ENCODE measurements at regions not wholly inside any gene's neighbourhood (a gene's known extent, or its start where the extent isn't known, plus 50 kb on each side); places are given as distances from the start of the nearest gene placed in this dataset.

GRCh38 chr7:3229904-3230470 is 71.1 kb upstream of the SDK1 start:
- CTCF ChIA-PET = interaction anchor here (0.5 kb wide), 1 partner anchor 1297 kb away, joined by 3 read pairs; no protein-coding TSS in a partner anchor
- WGBS (ENCODE audit: missing lambda C conversion rate) = 42% methylated on average over 7 of the region's 7 CpGs
- ATAC-seq = no peak

GRCh38 chr7:3230908-3231307 is 70.1 kb upstream of the SDK1 start:
- H3K4me2 ChIP-seq = no peak overlapping the region
- POLR2A ChIA-PET = no interaction called here
- H3K9me3 ChIP-seq = peaks cover 6% of the 10 kb centered on the region
- no peak overlapping the region for H3K4me3 ChIP-seq
- H3K4me1 ChIP-seq = no peaks in the 10 kb centered on the region
- WGBS (ENCODE audit: missing lambda C conversion rate) = 64% methylated on average over 10 of the region's 10 CpGs
- CTCF ChIA-PET = no interaction called here
- DNase-seq (ENCODE audit: low read depth in 1 of 2, low spot score in 1 of 2) (no peak), FAIRE-seq (no peak), ATAC-seq (no peak)
- no peak overlapping the region for H3K27ac ChIP-seq
- no peak for TF ChIP-seq POLR2A (IDR thresholded peaks at IDR 0.05; ENCODE audit: low read length)
- TF ChIP-seq HDAC2 (IDR thresholded peaks at IDR 0.05) = no peak
- TF ChIP-seq ZFP36 (IDR thresholded peaks at IDR 0.05; ENCODE audit: borderline replicate concordance, partially characterized antibody) = no peak
- TF ChIP-seq, protein P1, sequence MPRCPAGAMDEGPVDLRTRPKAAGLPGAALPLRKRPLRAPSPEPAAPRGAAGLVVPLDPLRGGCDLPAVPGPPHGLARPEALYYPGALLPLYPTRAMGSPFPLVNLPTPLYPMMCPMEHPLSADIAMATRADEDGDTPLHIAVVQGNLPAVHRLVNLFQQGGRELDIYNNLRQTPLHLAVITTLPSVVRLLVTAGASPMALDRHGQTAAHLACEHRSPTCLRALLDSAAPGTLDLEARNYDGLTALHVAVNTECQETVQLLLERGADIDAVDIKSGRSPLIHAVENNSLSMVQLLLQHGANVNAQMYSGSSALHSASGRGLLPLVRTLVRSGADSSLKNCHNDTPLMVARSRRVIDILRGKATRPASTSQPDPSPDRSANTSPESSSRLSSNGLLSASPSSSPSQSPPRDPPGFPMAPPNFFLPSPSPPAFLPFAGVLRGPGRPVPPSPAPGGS (IDR thresholded peaks at IDR 0.05) = no peak
- no peak for TF ChIP-seq FOSB (CRISPR knock-in tag; IDR thresholded peaks at IDR 0.05)
- TF ChIP-seq NPAS2 (CRISPR knock-in tag; IDR thresholded peaks at IDR 0.05; ENCODE audit: borderline replicate concordance) = no peak
- no peak for TF ChIP-seq SMC3 (IDR thresholded peaks at IDR 0.05)
- TF ChIP-seq, protein P2, sequence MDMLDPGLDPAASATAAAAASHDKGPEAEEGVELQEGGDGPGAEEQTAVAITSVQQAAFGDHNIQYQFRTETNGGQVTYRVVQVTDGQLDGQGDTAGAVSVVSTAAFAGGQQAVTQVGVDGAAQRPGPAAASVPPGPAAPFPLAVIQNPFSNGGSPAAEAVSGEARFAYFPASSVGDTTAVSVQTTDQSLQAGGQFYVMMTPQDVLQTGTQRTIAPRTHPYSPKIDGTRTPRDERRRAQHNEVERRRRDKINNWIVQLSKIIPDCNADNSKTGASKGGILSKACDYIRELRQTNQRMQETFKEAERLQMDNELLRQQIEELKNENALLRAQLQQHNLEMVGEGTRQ (IDR thresholded peaks at IDR 0.05) = no peak
- TF ChIP-seq TFCP2L1 (CRISPR knock-in tag; IDR thresholded peaks at IDR 0.05) = no peak
- TF ChIP-seq MAFK (IDR thresholded peaks at IDR 0.05; ENCODE audit: partially characterized antibody) = no peak
- no peak for TF ChIP-seq GATA3 (IDR thresholded peaks at IDR 0.05; ENCODE audit: borderline replicate concordance)
- TF ChIP-seq TP53 (CRISPR knock-in tag; IDR thresholded peaks at IDR 0.05) = no peak
- no peak for TF ChIP-seq CHD4 (IDR thresholded peaks at IDR 0.05; ENCODE audit: borderline replicate concordance)
- TF ChIP-seq RNF2 (IDR thresholded peaks at IDR 0.05; ENCODE audit: borderline replicate concordance, low read depth) = no peak
- TF ChIP-seq ESRRA (IDR thresholded peaks at IDR 0.05; ENCODE audit: borderline replicate concordance, low read length) = no peak
- TF ChIP-seq MAZ (IDR thresholded peaks at IDR 0.05; ENCODE audit: borderline replicate concordance, low read depth, low read length) = no peak
- TF ChIP-seq PHF8 (IDR thresholded peaks at IDR 0.05; ENCODE audit: borderline replicate concordance, low read depth) = no peak
- no peak for TF ChIP-seq FOSL2 (IDR thresholded peaks at IDR 0.05)
- no peak for TF ChIP-seq FOSL2 (CRISPR knock-in tag; IDR thresholded peaks at IDR 0.05)
- TF ChIP-seq MAX (IDR thresholded peaks at IDR 0.05) = no peak

More at GRCh38 chr7:3229904-3230470, 71.1 kb upstream of the SDK1 start:
- DNase-seq (ENCODE audit: low read depth in 1 of 2, low spot score in 1 of 2) (no peak), FAIRE-seq (no peak)
- POLR2A ChIA-PET = no interaction called here
- Histone ChIP-seq H3K4me1 (no peaks in the 10 kb centered on the region), H3K27ac (no peak overlapping the region), H3K9me3 (no peaks in the 10 kb centered on the region; the same call in 2 of the 3 replicates), H3K4me3 (no peak overlapping the region), H3K4me2 (no peak overlapping the region)
- TF ChIP-seq ZC3H11A (IDR thresholded peaks at IDR 0.05) = no peak

- POLR2A ChIA-PET = no interaction called here
- DNase-seq (ENCODE audit: low read depth in 1 of 2, low spot score in 1 of 2) = no peak
- WGBS (ENCODE audit: missing lambda C conversion rate) = 59% methylated on average over 2 of the region's 2 CpGs
- ATAC-seq = no peak
- no peak for FAIRE-seq
- CTCF ChIA-PET = no interaction called here
- Histone ChIP-seq H3K4me3 (no peak overlapping the region), H3K9me3 (peaks cover 18% of the 10 kb centered on the region), H3K4me2 (no peak overlapping the region), H3K4me1 (no peaks in the 10 kb centered on the region), H3K27ac (no peak overlapping the region)
- TF ChIP-seq FOXS1 (CRISPR knock-in tag; IDR thresholded peaks at IDR 0.05) (no peak), SREBF2 (IDR thresholded peaks at IDR 0.05) (no peak), JUNB (IDR thresholded peaks at IDR 0.05) (no peak), RFX5 (IDR thresholded peaks at IDR 0.05) (no peak), NR3C1 (IDR thresholded peaks at IDR 0.05) (no peak)
Measured at GRCh38 chr7:3232228-3232627, 68.8 kb upstream of the SDK1 start.

Data from A549 (cell line).